Endothelial cell of umbilical vein (primary cell): ENCODE measurements at regions not wholly inside any gene's neighbourhood (a gene's known extent, or its start where the extent isn't known, plus 50 kb on each side); places are given as distances from the start of the nearest gene placed in this dataset.

ENCODE experiments used
- BruUV-seq: library from RNA; stranded (reverse); fragments of 400-500 nt; replicated peaks from 2 replicates; lab custom pipeline; 2021; lab: Mats Ljungman, UMichigan
- CTCF ChIA-PET: fragments of 300-600, 350-600 bp; sonication (Branson Sonifier 250); formaldehyde crosslinking; loops from one replicate; lab custom pipeline; 2021; ENCODE audit warnings: antibody characterized with exemption, inconsistent platforms; lab: Charles Lee
- POLR2A ChIA-PET: fragments of 300-600, 350-600 bp; sonication (Branson Sonifier 250); formaldehyde crosslinking; loops from one replicate; lab custom pipeline; 2021; ENCODE audit warnings: antibody characterized with exemption, inconsistent platforms; lab: Charles Lee
- DNase-seq: peaks from one replicate; pipeline ENCODE4 v3.0.0-alpha.2; 2011; ENCODE audit warnings: low read depth, low spot score
- FAIRE-seq: peaks from 2 replicates; lab custom pipeline; 2011; peaks lifted over from hg19 to GRCh38; lab: Jason Lieb, UNC
- H2AFZ ChIP-seq: 2 replicates; pipeline ENCODE4 v1.6.0; 2012; ENCODE audit warnings: low read depth, low read length, control low read depth, inconsistent platforms
- H3K27ac ChIP-seq: 2 replicates; pipeline ENCODE4 v1.5.1; 2011; ENCODE audit warnings: low read depth, mild to moderate bottlenecking, control low read depth, low read length, moderate library complexity; ENCODE audit not compliant: insufficient read depth
- H3K27me3 ChIP-seq, 2 experiments: 2 replicates each; pipeline versions ENCODE4 v1.6.0 to v1.6.1; 2011; ENCODE audit warnings: low read length in 2 of 2, mixed read lengths in 1 of 2; ENCODE audit not compliant: control insufficient read depth in 2 of 2, insufficient read depth in 2 of 2
- H3K36me3 ChIP-seq, 2 experiments: 2 replicates in 1 of 2; 3 replicates in 1 of 2; pipeline ENCODE4 v1.5.1; 2011; ENCODE audit warnings: low read length in 2 of 2, mild to moderate bottlenecking in 1 of 2, moderate library complexity in 1 of 2; ENCODE audit not compliant: control insufficient read depth in 2 of 2, insufficient read depth in 2 of 2; ENCODE audit errors: extremely low read depth in 1 of 2
- H3K4me1 ChIP-seq: 3 replicates; pipeline ENCODE4 v1.5.1; 2011; ENCODE audit warnings: mild to moderate bottlenecking, low read length; ENCODE audit not compliant: control insufficient read depth, insufficient read depth; ENCODE audit errors: extremely low read depth
- H3K4me2 ChIP-seq: 2 replicates; pipeline ENCODE4 v1.6.1; 2011; ENCODE audit warnings: low read length, control low read depth, mixed read lengths; ENCODE audit not compliant: insufficient read depth
- H3K4me3 ChIP-seq, 3 experiments: fragments of 200-600 bp in 1 of 3; sonication (generic), shearing (Covaris generic) in 1 of 3; replicated peaks in 1 of 3; 2 replicates each; pipeline ENCODE4 v1.5.1; 2011 to 2016; ENCODE audit warnings: control low read depth in 3 of 3, low read length in 3 of 3, mild to moderate bottlenecking in 2 of 3, inconsistent platforms in 1 of 3, low read depth in 1 of 3, moderate library complexity in 1 of 3; ENCODE audit not compliant: insufficient read depth in 1 of 3
- H3K79me2 ChIP-seq: 2 replicates; pipeline ENCODE4 v1.6.0; 2012; ENCODE audit warnings: low read length, inconsistent platforms; ENCODE audit not compliant: control insufficient read depth, insufficient read depth
- H3K9ac ChIP-seq: replicated peaks from 2 replicates; pipeline ENCODE3; 2011; ENCODE audit warnings: low read length, control low read depth; ENCODE audit not compliant: insufficient read depth; ENCODE audit errors: extremely low read depth
- H3K9me1 ChIP-seq: replicated peaks from 3 replicates; pipeline ENCODE4 v1.6.0; 2011; ENCODE audit warnings: mild to moderate bottlenecking, low read length; ENCODE audit not compliant: control insufficient read depth, insufficient read depth; ENCODE audit errors: extremely low read depth
- H3K9me3 ChIP-seq: replicated peaks from 2 replicates; pipeline ENCODE4 v1.5.1; 2012; ENCODE audit warnings: low read length, inconsistent platforms; ENCODE audit not compliant: control insufficient read depth, insufficient read depth
- H4K20me1 ChIP-seq: replicated peaks from 2 replicates; pipeline ENCODE3; 2011; ENCODE audit warnings: mild to moderate bottlenecking, low read length; ENCODE audit not compliant: control insufficient read depth, insufficient read depth; ENCODE audit errors: extremely low read depth
- CTCF ChIP-seq, 2 donors: IDR thresholded peaks; 1 replicate in 1 of 2; 2 replicates in 1 of 2; pipeline ENCODE4 v1.5.1; 2011; ENCODE audit warnings: low read length in 2 of 2, mild to moderate bottlenecking in 2 of 2, moderate library complexity in 2 of 2, control low read depth in 1 of 2, inconsistent platforms in 1 of 2, low read depth in 1 of 2; ENCODE audit not compliant: insufficient read depth in 1 of 2; ENCODE audit errors: extremely low read depth in 1 of 2
- EZH2 ChIP-seq: IDR thresholded peaks from 2 replicates; pipeline ENCODE4 v1.6.1; 2012; ENCODE audit warnings: borderline replicate concordance, low read depth, mild to moderate bottlenecking, moderate library complexity, low read length, inconsistent platforms; ENCODE audit not compliant: severe bottlenecking
- FOS ChIP-seq: IDR thresholded peaks from 2 replicates; pipeline ENCODE4 v1.6.1; 2011; ENCODE audit warnings: mild to moderate bottlenecking, low read length, moderate library complexity, borderline replicate concordance; ENCODE audit not compliant: insufficient read depth
- GATA2 ChIP-seq: IDR thresholded peaks from 2 replicates; pipeline ENCODE4 v1.7.0; 2011; ENCODE audit warnings: low read depth, mild to moderate bottlenecking, moderate library complexity, mixed read lengths, low read length; ENCODE audit not compliant: insufficient read length, insufficient read depth
- JUN ChIP-seq: IDR thresholded peaks from 2 replicates; pipeline ENCODE4 v1.6.1; 2011; ENCODE audit warnings: borderline replicate concordance, low read depth; ENCODE audit not compliant: insufficient read length, insufficient read depth
- MAX ChIP-seq: IDR thresholded peaks from 2 replicates; pipeline ENCODE4 v1.6.1; 2011; ENCODE audit not compliant: insufficient read depth, insufficient read length
- MYC ChIP-seq: IDR thresholded peaks from one replicate; pipeline ENCODE4 v1.6.1; 2011; ENCODE audit warnings: mild to moderate bottlenecking, low read depth, low read length
- POLR2A ChIP-seq: IDR thresholded peaks from 2 replicates; pipeline ENCODE4 v1.6.1; 2012; ENCODE audit warnings: low read depth, mild to moderate bottlenecking, control low read depth, low read length
- POLR2AphosphoS5 ChIP-seq: IDR thresholded peaks from 2 replicates; pipeline ENCODE4 v1.6.1; 2012; ENCODE audit warnings: low read depth, mild to moderate bottlenecking, control low read depth, low read length, moderate library complexity; ENCODE audit not compliant: insufficient read depth
- dilution Hi-C: fragments of 300-500 bp; cut with MboI; formaldehyde crosslinking; loops from one replicate; pipeline ENCODE4 v1.15.0; 2019; ENCODE audit warnings: low sequenced_read_pairs; ENCODE audit not compliant: extremely low pct_ligation_motif_present
- intact Hi-C: fragments of 100-400 bp; cut with micrococcal nuclease; formaldehyde crosslinking; loops from one replicate; pipeline ENCODE4 v1.10.0; 2022

- no peaks in the 10 kb centered on the region for H3K36me3 ChIP-seq
- no peaks in the 10 kb centered on the region for H3K79me2 ChIP-seq
- TF ChIP-seq FOS (no peak), JUN (no peak), MAX (no peak), EZH2 (no peak), GATA2 (no peak), MYC (no peak), CTCF (IDR thresholded peaks at IDR 0.05; ENCODE audit: extremely low read depth in 1 of 2, insufficient read depth in 1 of 2, low read depth in 1 of 2, low read length in 2 of 2) (no peak), POLR2AphosphoS5 (no peak), POLR2A (no peak)
- FAIRE-seq (no peak), DNase-seq (no peak)
- ChIA-PET POLR2A (no interaction called here), CTCF (no interaction called here)
- no peak overlapping the region for H3K4me2 ChIP-seq
- H3K9ac ChIP-seq, result no peak overlapping the region
- no peak overlapping the region for H2AFZ ChIP-seq
- dilution Hi-C loops (no loop called here), intact Hi-C loops (no loop called here)
- no peaks in the 10 kb centered on the region for H3K4me1 ChIP-seq
- no TSS peak for BruUV-seq
- H4K20me1 ChIP-seq, result no peaks in the 10 kb centered on the region
- no peak overlapping the region for H3K27ac ChIP-seq
- H3K4me3 ChIP-seq, result no peak overlapping the region
- no peaks in the 10 kb centered on the region for H3K27me3 ChIP-seq
- no peaks in the 10 kb centered on the region for H3K9me3 ChIP-seq
- H3K9me1 ChIP-seq, result no peaks in the 10 kb centered on the region
Observed at GRCh38 chr7:117941138-117941810, 68.0 kb upstream of the CTTNBP2 start.
